H1 (cell line): ENCODE measurements at regions not wholly inside any gene's neighbourhood (a gene's known extent, or its start where the extent isn't known, plus 50 kb on each side); places are given as distances from the start of the nearest gene placed in this dataset.

ENCODE experiments used
- CTCF ChIA-PET: fragments of 300-600 bp; sonication (Branson Sonifier 250); formaldehyde crosslinking; loops from one replicate; lab custom pipeline; 2021; ENCODE audit not compliant: partially characterized antibody; lab: Charles Lee
- POLR2A ChIA-PET: fragments of 300-600 bp; sonication (Branson Sonifier 250); formaldehyde crosslinking; loops from one replicate; lab custom pipeline; 2021; ENCODE audit warnings: inconsistent platforms; ENCODE audit not compliant: partially characterized antibody; lab: Charles Lee
- DNase-seq, 2 experiments: peaks; one replicate each; pipeline versions ENCODE4 v3.0.0 to v3.0.0-alpha.2; 2010 to 2022; ENCODE audit warnings: low spot score in 2 of 2, low read depth in 1 of 2, mixed read lengths in 1 of 2
- FAIRE-seq: peaks from 2 replicates; lab custom pipeline; 2011; peaks lifted over from hg19 to GRCh38; lab: Jason Lieb, UNC
- H2AFZ ChIP-seq: 2 replicates; pipeline ENCODE4 v1.8.1; 2012; ENCODE audit warnings: low read length, inconsistent platforms
- H2AK5ac ChIP-seq: 2 replicates; pipeline ENCODE4 v1.6.1; 2013; ENCODE audit warnings: low read depth, low read length
- H2BK120ac ChIP-seq: replicated peaks from 2 replicates; pipeline ENCODE3; 2013; ENCODE audit warnings: low read depth, low read length, inconsistent platforms
- H2BK12ac ChIP-seq: 2 replicates; pipeline ENCODE4 v1.6.1; 2013; ENCODE audit warnings: low read depth, low read length
- H2BK15ac ChIP-seq: 2 replicates; pipeline ENCODE4 v1.6.1; 2013; ENCODE audit warnings: low read length
- H2BK20ac ChIP-seq: 2 replicates; pipeline ENCODE4 v1.6.1; 2013; ENCODE audit warnings: low read length
- H2BK5ac ChIP-seq: 2 replicates; pipeline ENCODE4 v1.6.1; 2013; ENCODE audit warnings: low read depth, low read length
- H3K14ac ChIP-seq: 2 replicates; pipeline ENCODE4 v1.6.1; 2013; ENCODE audit warnings: inconsistent platforms; ENCODE audit not compliant: insufficient read length
- H3K18ac ChIP-seq: 2 replicates; pipeline ENCODE4 v1.6.1; 2013; ENCODE audit warnings: low read length; ENCODE audit errors: extremely low read depth
- H3K23ac ChIP-seq: 2 replicates; pipeline ENCODE4 v1.6.1; 2013; ENCODE audit warnings: inconsistent platforms; ENCODE audit not compliant: insufficient read length
- H3K23me2 ChIP-seq: 2 replicates; pipeline ENCODE4 v1.6.1; 2013; ENCODE audit warnings: low read depth, low read length
- H3K27ac ChIP-seq: 2 replicates; pipeline ENCODE4 v1.6.1; 2011; ENCODE audit warnings: low read depth, low read length, inconsistent platforms
- H3K27me3 ChIP-seq, 4 experiments: replicated peaks in 1 of 4; 1 replicate in 1 of 4; 2 replicates in 3 of 4; pipeline versions ENCODE4 v1.6.1 to v1.8.1; 2011 to 2013; ENCODE audit warnings: low read length in 3 of 4, mild to moderate bottlenecking in 3 of 4, inconsistent platforms in 2 of 4, mixed read lengths in 2 of 4, moderate library complexity in 1 of 4; ENCODE audit not compliant: control insufficient read depth in 3 of 4, insufficient read depth in 3 of 4; ENCODE audit errors: extremely low read depth in 1 of 4
- H3K36me3 ChIP-seq, 4 experiments: 2 replicates each; pipeline versions ENCODE4 v1.6.1 to v1.8.1; 2011 to 2013; ENCODE audit warnings: mild to moderate bottlenecking in 4 of 4, low read length in 3 of 4, moderate library complexity in 2 of 4, control low read depth in 1 of 4, inconsistent platforms in 1 of 4; ENCODE audit not compliant: insufficient read depth in 4 of 4, control insufficient read depth in 2 of 4
- H3K4ac ChIP-seq: replicated peaks from 2 replicates; pipeline ENCODE3; 2013; ENCODE audit warnings: low read length, low read depth, mixed read lengths, inconsistent platforms; ENCODE audit not compliant: insufficient read length
- H3K4me1 ChIP-seq, 4 experiments: replicated peaks in 1 of 4; 1 replicate in 1 of 4; 2 replicates in 3 of 4; pipeline versions ENCODE4 v1.6.1 to v1.8.1; 2011 to 2013; ENCODE audit warnings: low read length in 3 of 4, inconsistent platforms in 2 of 4, mixed read lengths in 1 of 4; ENCODE audit not compliant: insufficient read depth in 4 of 4, control insufficient read depth in 3 of 4
- H3K4me2 ChIP-seq, 2 experiments: 2 replicates each; pipeline versions ENCODE4 v1.6.1 to v1.8.1; 2011 to 2013; ENCODE audit warnings: low read depth in 2 of 2, low read length in 2 of 2, control low read depth in 1 of 2, inconsistent platforms in 1 of 2, mild to moderate bottlenecking in 1 of 2; ENCODE audit not compliant: insufficient read depth in 1 of 2
- H3K4me3 ChIP-seq, 4 experiments: fragments of 200-600, 300-600 bp in 1 of 4; sonication (generic), shearing (Covaris generic), sonication (Bioruptor Twin) in 1 of 4; 2 replicates each; pipeline versions ENCODE4 v1.5.1 to v1.8.1; 2011 to 2016; ENCODE audit warnings: low read length in 4 of 4, low read depth in 3 of 4, control low read depth in 2 of 4, inconsistent platforms in 2 of 4, mild to moderate bottlenecking in 2 of 4, mixed read lengths in 1 of 4, moderate library complexity in 1 of 4; ENCODE audit not compliant: insufficient read depth in 2 of 4; ENCODE audit errors: extremely low read depth in 1 of 4
- H3K56ac ChIP-seq: replicated peaks from 2 replicates; pipeline ENCODE3; 2013; ENCODE audit warnings: low read depth, mild to moderate bottlenecking, mixed read lengths, low read length, inconsistent platforms; ENCODE audit not compliant: insufficient read length
- H3K79me1 ChIP-seq: 2 replicates; pipeline ENCODE4 v1.6.1; 2013; ENCODE audit warnings: low read depth, low read length, control low read depth
- H3K79me2 ChIP-seq, 2 experiments: 2 replicates each; pipeline versions ENCODE4 v1.6.1 to v1.8.1; 2012 to 2013; ENCODE audit warnings: low read length in 2 of 2, mild to moderate bottlenecking in 2 of 2, inconsistent platforms in 1 of 2; ENCODE audit not compliant: insufficient read depth in 2 of 2, control insufficient read depth in 1 of 2
- H3K9ac ChIP-seq, 4 experiments: replicated peaks in 1 of 4; 1 replicate in 1 of 4; 2 replicates in 3 of 4; pipeline versions ENCODE4 v1.6.1 to v1.8.1; 2011 to 2013; ENCODE audit warnings: low read depth in 3 of 4, low read length in 3 of 4, control low read depth in 2 of 4, mild to moderate bottlenecking in 2 of 4, moderate library complexity in 2 of 4, inconsistent platforms in 1 of 4; ENCODE audit errors: extremely low read depth in 1 of 4
- H3K9me3 ChIP-seq, 2 experiments: 2 replicates each; pipeline versions ENCODE4 v1.6.1 to v1.8.1; 2012 to 2013; ENCODE audit warnings: mild to moderate bottlenecking in 2 of 2, moderate library complexity in 2 of 2, control low read depth in 1 of 2, inconsistent platforms in 1 of 2, low read depth in 1 of 2, low read length in 1 of 2, mixed read lengths in 1 of 2; ENCODE audit not compliant: insufficient read depth in 2 of 2
- H4K20me1 ChIP-seq, 2 experiments: replicated peaks in 1 of 2; 2 replicates each; pipeline versions ENCODE3 to v1.8.1; 2011 to 2013; ENCODE audit warnings: inconsistent platforms in 2 of 2, low read length in 2 of 2, mild to moderate bottlenecking in 1 of 2; ENCODE audit not compliant: insufficient read depth in 2 of 2, control insufficient read depth in 1 of 2
- H4K5ac ChIP-seq: 2 replicates; pipeline ENCODE4 v1.6.1; 2013; ENCODE audit warnings: low read length, low read depth, mixed read lengths, inconsistent platforms; ENCODE audit not compliant: insufficient read length
- H4K8ac ChIP-seq: 2 replicates; pipeline ENCODE4 v1.8.0; 2013; ENCODE audit warnings: mild to moderate bottlenecking, moderate library complexity, low read length, inconsistent platforms; ENCODE audit not compliant: insufficient read depth; ENCODE audit errors: extremely low read depth
- H4K91ac ChIP-seq: replicated peaks from 2 replicates; pipeline ENCODE3; 2013; ENCODE audit warnings: low read length, mixed read lengths, inconsistent platforms; ENCODE audit not compliant: insufficient read length
- JUN ChIP-seq: IDR thresholded peaks from 2 replicates; pipeline ENCODE4 v1.6.1; 2011; ENCODE audit warnings: low read depth, mild to moderate bottlenecking, improper control_type of control experiment, low read length
- KDM1A ChIP-seq: fragments of 200-600, 300-600 bp; sonication (generic); IDR thresholded peaks from 2 replicates; pipeline ENCODE4 v1.7.1; 2016; ENCODE audit warnings: mild to moderate bottlenecking, low read length, borderline replicate concordance
- RFX5 ChIP-seq: IDR thresholded peaks from 2 replicates; pipeline ENCODE4 v1.6.1; 2011; ENCODE audit warnings: low read depth, low read length, improper control_type of control experiment, borderline replicate concordance
- RXRA ChIP-seq: IDR thresholded peaks from 2 replicates; pipeline ENCODE4 v1.6.1; 2011; ENCODE audit warnings: low read depth, mild to moderate bottlenecking, low read length, moderate library complexity; ENCODE audit not compliant: insufficient read depth
- SP2 ChIP-seq: IDR thresholded peaks from 2 replicates; pipeline ENCODE4 v1.6.1; 2012; ENCODE audit warnings: mild to moderate bottlenecking, low read length, inconsistent platforms
- SP4 ChIP-seq: IDR thresholded peaks from 2 replicates; pipeline ENCODE4 v1.6.1; 2012; ENCODE audit warnings: low read length, inconsistent platforms
- WGBS, 2 experiments: shearing (Covaris generic) in 1 of 2; methylation state at CpG; one replicate each; pipeline versions ENCODE4 v1.1.6 to v1.1.7; 2013 to 2015; ENCODE audit warnings: low lambda C conversion rate in 2 of 2, mixed read lengths in 2 of 2, inconsistent platforms in 1 of 2, low coverage in 1 of 2, missing lambda C conversion rate in 1 of 2; ENCODE audit not compliant: insufficient replicate concordance in 2 of 2, insufficient coverage in 1 of 2, insufficient read length in 1 of 2; ENCODE audit errors: extremely low coverage in 1 of 2, missing lambda C conversion rate in 1 of 2; 5-methylcytosine and 5-hydroxymethylcytosine counted together

DNA sequence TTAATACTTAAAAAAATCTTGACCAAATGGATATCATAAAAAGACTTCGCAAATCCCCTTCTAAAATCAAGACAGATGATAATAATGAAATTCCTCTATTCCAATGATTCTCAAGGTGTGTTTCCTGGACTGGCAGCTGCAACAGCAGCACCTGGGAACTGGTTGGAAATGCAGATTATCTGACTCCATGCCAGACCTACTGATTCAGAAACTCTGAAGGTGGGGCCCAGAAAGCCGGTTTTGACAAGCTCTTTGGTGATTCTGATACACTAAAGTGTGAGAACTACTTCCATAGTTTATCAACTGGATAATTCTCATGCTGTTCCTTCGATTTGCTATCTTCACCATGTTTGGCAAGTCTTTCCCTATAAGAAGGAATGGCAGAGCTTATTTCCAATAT is 252.1 kb downstream of the COL12A1 start:
- TF ChIP-seq JUN (no peak), SP2 (no peak), RFX5 (no peak), KDM1A (no peak), RXRA (no peak), SP4 (no peak)

More for the DNA sequence above, 252.1 kb downstream of the COL12A1 start:
- Histone ChIP-seq H3K27me3 (no peaks in the 10 kb centered on the region), H3K56ac (no peak overlapping the region), H2BK5ac (no peak overlapping the region), H3K23ac (no peak overlapping the region), H3K14ac (no peak overlapping the region), H3K4me2 (no peak overlapping the region), H3K9me3 (0 out of 4 replicates have a peak, but pooled peaks cover 0 to 4% of the 10 kb centered on the region in 2 experiments), H3K79me1 (no peaks in the 10 kb centered on the region), H3K9ac (no peak overlapping the region), H3K23me2 (no peaks in the 10 kb centered on the region), H4K20me1 (no peaks in the 10 kb centered on the region), H2BK15ac (no peak overlapping the region), H3K18ac (no peak overlapping the region), H4K91ac (no peak overlapping the region), H3K36me3 (no peaks in the 10 kb centered on the region), H2AK5ac (no peak overlapping the region), H3K27ac (no peak overlapping the region), H3K4me1 (no peaks in the 10 kb centered on the region), H2BK20ac (no peak overlapping the region), H4K5ac (no peak overlapping the region), H4K8ac (no peak overlapping the region), H3K4ac (no peak overlapping the region), H2BK12ac (no peak overlapping the region), H2BK120ac (no peak overlapping the region), H3K79me2 (no peaks in the 10 kb centered on the region), H3K4me3 (no peak overlapping the region), H2AFZ (no peak overlapping the region)
- POLR2A ChIA-PET, result no interaction called here
- DNase-seq (no peak), FAIRE-seq (no peak)
- WGBS, 2 experiments, result 94% methylated on average over 3 of the region's 3 CpGs; no CpG with 5 or more reads in 1 of the 2 experiments
- CTCF ChIA-PET, result interaction anchor here (1.0 to 2.5 kb wide), 2 partner anchors 11 to 249 kb away, joined by 3 to 10 read pairs; no protein-coding TSS in a partner anchor
